PFSK-1 (cell line): ENCODE measurements at regions not wholly inside any gene's neighbourhood (a gene's known extent, or its start where the extent isn't known, plus 50 kb on each side); places are given as distances from the start of the nearest gene placed in this dataset.

Experiments
- FOXP2 ChIP-seq: optimal IDR thresholded peaks from 2 replicates; pipeline ENCODE3; 2011; ENCODE audit warnings: borderline replicate concordance, control low read depth, inconsistent platforms; ENCODE audit not compliant: insufficient read depth; ENCODE audit errors: extremely low read length, extremely low read depth
- POLR2AphosphoS5 ChIP-seq: IDR thresholded peaks from 2 replicates; pipeline ENCODE4 v1.6.1; 2012; ENCODE audit warnings: low read depth, mild to moderate bottlenecking, control low read depth, low read length, moderate library complexity
- SIN3A ChIP-seq: IDR thresholded peaks from 2 replicates; pipeline ENCODE4 v1.6.1; 2012; ENCODE audit warnings: mild to moderate bottlenecking, low read length, moderate library complexity, borderline replicate concordance; ENCODE audit not compliant: insufficient read depth
- TAF1 ChIP-seq: IDR thresholded peaks from 2 replicates; pipeline ENCODE4 v1.6.1; 2012; ENCODE audit warnings: low read length, control low read depth, borderline replicate concordance; ENCODE audit not compliant: insufficient read depth
- TF ChIP-seq, protein P1 (sequence below), 2 experiments: IDR thresholded peaks; 2 replicates each; pipeline versions ENCODE4 v1.6.1 to v1.8.0; 2011 to 2012; ENCODE audit warnings: low read depth in 2 of 2, low read length in 2 of 2, control low read depth in 1 of 2, inconsistent platforms in 1 of 2, mild to moderate bottlenecking in 1 of 2, moderate library complexity in 1 of 2; ENCODE audit not compliant: insufficient read depth in 1 of 2

DNA sequence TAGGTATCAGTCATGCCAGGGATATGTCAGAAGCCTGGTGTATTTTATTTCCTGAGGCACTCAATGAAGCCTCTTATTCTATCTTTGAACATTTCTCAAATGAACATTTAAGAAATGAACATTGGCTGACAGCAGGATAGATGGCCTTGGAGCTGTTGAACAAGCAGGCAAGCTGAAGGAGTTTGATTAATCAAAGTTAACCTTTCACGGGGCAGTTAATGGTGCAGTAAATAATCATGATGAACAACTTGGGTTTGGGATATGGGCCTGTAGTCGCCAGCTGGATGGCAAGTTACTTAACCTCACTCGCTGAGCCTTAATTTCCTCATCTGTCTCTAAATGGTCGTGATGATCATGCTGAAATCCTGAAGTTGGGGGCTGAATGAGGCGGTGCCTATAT, 333.0 kb downstream of the SFMBT2 start:
- TF ChIP-seq SIN3A (no peak), TAF1 (no peak), FOXP2 (no peak), POLR2AphosphoS5 (no peak)
- TF ChIP-seq, protein P1, sequence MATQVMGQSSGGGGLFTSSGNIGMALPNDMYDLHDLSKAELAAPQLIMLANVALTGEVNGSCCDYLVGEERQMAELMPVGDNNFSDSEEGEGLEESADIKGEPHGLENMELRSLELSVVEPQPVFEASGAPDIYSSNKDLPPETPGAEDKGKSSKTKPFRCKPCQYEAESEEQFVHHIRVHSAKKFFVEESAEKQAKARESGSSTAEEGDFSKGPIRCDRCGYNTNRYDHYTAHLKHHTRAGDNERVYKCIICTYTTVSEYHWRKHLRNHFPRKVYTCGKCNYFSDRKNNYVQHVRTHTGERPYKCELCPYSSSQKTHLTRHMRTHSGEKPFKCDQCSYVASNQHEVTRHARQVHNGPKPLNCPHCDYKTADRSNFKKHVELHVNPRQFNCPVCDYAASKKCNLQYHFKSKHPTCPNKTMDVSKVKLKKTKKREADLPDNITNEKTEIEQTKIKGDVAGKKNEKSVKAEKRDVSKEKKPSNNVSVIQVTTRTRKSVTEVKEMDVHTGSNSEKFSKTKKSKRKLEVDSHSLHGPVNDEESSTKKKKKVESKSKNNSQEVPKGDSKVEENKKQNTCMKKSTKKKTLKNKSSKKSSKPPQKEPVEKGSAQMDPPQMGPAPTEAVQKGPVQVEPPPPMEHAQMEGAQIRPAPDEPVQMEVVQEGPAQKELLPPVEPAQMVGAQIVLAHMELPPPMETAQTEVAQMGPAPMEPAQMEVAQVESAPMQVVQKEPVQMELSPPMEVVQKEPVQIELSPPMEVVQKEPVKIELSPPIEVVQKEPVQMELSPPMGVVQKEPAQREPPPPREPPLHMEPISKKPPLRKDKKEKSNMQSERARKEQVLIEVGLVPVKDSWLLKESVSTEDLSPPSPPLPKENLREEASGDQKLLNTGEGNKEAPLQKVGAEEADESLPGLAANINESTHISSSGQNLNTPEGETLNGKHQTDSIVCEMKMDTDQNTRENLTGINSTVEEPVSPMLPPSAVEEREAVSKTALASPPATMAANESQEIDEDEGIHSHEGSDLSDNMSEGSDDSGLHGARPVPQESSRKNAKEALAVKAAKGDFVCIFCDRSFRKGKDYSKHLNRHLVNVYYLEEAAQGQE (IDR thresholded peaks at IDR 0.05; ENCODE audit: insufficient read depth in 1 of 2, low read depth in 2 of 2, low read length in 2 of 2), result no peak

DNA sequence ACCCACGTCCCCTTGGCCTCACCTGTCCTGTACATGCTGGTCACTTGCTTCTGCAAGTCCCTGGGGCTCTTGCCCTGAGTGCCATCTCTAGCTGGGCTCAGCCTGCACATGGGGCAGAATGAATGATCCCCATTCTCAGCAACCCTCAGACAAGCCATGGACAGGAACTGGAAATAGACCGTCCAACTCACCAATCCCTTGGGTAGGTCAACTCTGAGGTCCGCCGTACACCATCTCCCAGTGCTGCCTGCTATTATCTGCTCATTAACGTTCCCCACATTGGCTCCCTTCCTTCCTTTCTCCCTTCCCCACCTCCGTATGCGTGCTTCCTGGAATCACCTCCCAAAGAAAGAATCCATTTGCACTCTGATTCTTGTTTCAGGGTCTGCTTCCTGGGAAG, 335.0 kb downstream of the SFMBT2 start:
- TF ChIP-seq SIN3A (no peak), FOXP2 (no peak), TAF1 (no peak), POLR2AphosphoS5 (no peak)
- TF ChIP-seq, protein P1 (IDR thresholded peaks at IDR 0.05; ENCODE audit: insufficient read depth in 1 of 2, low read depth in 2 of 2, low read length in 2 of 2), result no peak

DNA sequence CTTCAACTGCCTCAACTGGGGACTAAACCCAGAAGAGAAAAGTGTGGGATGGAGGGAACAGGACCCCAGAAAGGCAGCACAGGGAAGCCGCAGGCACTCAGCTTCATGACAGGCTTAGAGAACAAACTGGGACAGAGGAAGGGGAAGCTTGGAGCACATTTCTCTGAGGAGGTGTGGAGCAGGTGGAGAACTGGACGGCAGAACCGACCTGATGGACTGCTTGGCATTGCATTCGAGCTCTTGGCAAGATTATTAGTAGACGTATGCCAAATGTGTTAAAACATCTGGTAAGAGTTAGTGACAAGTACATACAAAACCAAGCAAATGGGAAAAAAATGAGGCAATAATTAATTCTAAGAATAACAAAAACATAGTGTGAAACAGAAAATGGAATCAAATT, 335.7 kb downstream of the SFMBT2 start:
- TF ChIP-seq, protein P1 (IDR thresholded peaks at IDR 0.05; ENCODE audit: insufficient read depth in 1 of 2, low read depth in 2 of 2, low read length in 2 of 2), result no peak
- TF ChIP-seq TAF1 (no peak), FOXP2 (no peak), SIN3A (no peak), POLR2AphosphoS5 (no peak)

DNA sequence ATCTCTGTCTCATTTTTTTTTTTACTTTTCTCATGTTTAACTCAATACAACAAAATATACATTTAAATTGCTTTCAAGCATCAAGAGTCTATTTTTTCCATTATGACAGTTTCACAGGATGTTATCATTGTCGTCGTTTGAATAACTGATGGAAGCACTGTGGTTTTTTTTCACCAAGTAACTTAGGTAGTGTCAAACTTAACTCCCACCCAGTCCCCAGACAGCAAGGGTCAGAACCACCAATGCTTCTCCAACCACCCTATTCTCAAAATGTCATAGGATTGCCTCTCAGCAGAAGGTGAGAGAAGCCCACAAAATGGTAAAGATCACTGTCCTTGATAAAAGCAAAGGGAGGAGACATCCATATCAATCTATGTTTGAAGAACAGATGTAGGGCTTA, 339.4 kb downstream of the SFMBT2 start:
- no peak for TF ChIP-seq FOXP2
- no peak for TF ChIP-seq SIN3A
- TF ChIP-seq, protein P1 (IDR thresholded peaks at IDR 0.05; ENCODE audit: insufficient read depth in 1 of 2, low read depth in 2 of 2, low read length in 2 of 2), result no peak
- TF ChIP-seq TAF1, result no peak
- no peak for TF ChIP-seq POLR2AphosphoS5

DNA sequence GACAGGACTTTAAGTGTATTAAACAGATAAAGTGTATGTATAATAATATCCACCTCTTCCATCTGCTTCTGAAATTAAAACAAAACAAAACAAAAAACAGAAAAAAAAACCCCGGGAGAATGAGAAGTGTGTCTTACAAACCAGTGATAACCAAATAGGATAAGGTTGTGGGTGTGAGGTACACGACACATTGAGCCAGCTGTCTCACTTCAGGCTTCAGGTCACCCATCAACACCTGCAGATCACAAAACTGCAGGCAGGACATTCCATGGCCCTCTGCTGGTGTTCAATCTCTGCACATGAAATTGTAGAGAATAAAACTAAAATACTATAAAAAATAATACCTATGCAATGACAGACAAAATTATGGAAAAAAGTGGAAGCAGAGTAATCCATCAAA, 339.9 kb downstream of the SFMBT2 start:
- TF ChIP-seq SIN3A, result no peak
- no peak for TF ChIP-seq POLR2AphosphoS5
